AG08396 (cell line): ENCODE measurements at regions not wholly inside any gene's neighbourhood (a gene's known extent, or its start where the extent isn't known, plus 50 kb on each side); places are given as distances from the start of the nearest gene placed in this dataset.

Experiments used
- DNase-seq: peaks from one replicate; pipeline ENCODE4 v3.0.0; 2012; ENCODE audit warnings: low spot score, mixed read lengths

DNA sequence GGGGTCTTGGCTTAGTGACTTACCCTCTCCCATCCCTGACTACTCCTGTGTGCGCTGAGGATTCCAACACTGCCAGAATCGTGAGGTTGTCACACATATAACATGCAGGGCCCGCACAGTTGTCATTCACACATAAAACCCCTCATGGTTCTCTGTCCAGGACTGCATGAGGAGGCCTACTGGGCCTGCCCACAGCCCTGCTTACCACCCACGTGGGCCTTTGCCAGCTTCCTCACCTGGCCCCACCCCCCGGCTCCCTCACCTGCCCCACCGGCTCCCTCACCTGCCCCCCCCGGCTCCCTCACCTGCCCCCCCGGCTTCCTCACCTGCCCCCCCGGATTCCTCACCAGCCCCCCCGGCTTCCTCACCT, 197.2 kb downstream of the TEX29 start:
- DNase-seq = no peak

GRCh38 chr13:111518161-111518792, 197.8 kb downstream of the TEX29 start:
- no peak for DNase-seq

DNA sequence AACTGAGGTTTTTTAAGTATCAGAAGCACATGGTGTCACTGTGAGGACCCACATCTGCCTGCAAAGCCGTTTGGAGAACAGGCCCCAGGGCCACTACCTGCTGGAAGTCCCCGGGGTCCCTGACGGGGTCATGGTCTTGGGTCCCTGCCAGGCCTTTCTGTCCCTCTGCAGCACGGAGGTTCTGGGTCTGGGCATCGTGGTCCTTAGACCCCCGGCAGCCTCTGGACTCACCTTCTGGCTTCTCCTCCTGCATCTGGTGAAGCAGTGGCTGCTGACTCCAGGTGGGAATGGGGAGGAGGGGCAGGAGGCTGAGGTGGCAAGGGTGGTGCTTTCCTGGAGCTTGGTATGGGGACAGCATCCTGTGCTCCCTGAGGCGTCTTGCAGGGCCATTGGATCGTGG, 198.6 kb downstream of the TEX29 start:
- no peak for DNase-seq

DNA sequence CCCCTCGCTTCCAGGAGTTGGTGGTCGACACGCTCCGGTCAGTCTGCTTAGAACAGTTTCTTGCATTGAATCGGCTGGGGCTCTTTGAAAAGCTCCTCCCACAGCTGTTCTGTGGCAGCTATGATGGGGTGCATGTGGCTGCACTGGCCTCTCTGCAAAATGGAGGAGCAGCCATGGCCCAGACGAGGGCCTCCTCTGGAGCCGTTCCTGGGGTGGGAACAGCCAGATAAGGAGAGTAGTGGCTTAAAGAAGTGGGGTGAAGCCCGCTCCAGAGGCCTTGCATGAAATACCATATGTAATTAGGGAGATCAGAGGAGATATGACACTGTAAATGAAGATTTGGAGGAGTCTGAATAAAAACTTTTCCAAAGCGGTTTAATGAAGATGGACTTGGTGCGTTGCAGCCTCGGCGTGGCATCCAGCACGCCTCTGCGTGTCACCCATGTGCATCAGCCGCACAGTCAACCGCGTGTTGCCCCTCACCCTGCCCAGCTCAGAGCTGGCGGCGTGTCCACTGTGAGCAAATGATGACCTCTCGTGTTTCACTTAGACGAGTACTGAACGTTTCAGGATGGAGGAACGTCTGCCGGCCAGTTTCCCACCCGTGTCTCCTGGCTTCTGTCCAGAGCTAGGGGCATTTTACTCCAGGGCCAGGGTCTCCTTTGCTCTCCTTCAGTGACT, 199.2 kb downstream of the TEX29 start:
- no peak for DNase-seq

DNA sequence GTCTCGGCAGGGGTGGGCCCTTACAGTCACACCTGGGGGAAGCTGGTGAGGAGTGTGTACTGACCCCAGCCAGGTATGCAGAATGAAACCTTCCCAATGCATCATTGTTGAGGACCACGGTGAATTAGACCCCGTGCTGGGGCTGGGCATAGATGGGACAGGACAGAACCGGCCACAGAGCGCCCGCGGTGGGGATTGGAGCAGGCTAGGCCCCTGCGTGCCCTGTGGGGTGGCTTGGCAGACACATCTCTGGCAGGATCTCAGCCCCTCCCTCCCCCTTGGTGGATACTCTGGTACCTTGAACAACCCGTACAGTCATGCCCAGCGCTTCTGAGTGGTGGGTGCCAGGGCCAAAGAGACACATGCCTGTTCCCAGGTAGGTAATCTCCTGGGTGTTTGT, 200.6 kb downstream of the TEX29 start:
- no peak for DNase-seq

DNA sequence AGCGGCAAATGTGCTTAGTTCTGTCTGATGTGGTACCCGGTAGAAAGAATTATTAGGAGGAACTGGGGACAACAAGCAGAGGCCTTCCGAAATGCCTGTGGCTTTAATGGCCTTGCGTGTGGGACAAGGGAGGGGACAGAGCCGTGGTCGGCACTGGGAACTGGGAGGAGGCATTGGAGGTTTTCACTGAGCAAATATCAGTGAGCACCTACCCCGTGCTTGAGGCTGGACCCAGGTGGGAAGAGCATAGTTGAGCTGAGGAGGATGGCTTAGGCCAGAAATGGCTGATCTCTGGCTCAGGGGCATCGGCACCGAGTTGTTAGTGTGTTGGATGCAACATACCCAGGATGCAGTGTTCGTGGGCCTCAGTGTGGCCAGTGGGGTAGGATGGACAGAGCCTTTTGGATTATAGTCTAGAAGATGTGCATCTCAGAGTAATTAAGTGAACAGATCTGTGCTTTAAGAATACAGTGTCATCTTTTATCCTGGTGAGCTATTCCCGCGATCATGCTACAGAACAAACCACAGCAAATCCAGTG, 201.3 kb downstream of the TEX29 start:
- DNase-seq = no peak

GRCh38 chr13:111525320-111526118, 205.1 kb downstream of the TEX29 start:
- no peak for DNase-seq

- DNase-seq = no peak
These were observed 206.5 kb downstream of the TEX29 start for GRCh38 chr13:111526922-111527321.

GRCh38 chr13:111527614-111528229, 207.3 kb downstream of the TEX29 start:
- DNase-seq = no peak

DNA sequence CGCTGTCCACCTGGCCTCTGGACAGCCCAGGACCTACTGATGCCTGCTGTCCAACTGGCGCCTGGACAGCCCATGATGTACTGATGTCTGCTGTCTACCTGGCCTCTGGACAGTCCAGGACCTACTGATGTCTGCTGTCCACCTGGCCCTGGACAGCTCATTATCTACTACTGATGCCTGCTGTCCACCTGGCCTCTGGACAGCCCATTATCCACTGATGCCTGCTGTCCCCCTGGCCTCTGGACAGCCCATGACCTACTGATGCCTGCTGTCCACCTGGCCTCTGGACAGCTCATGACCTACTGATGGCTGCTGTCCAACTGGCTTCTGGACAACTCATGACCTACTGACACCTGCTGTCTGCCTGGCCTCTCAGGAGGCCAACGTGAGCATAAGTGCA, 208.1 kb downstream of the TEX29 start:
- no peak for DNase-seq

DNA sequence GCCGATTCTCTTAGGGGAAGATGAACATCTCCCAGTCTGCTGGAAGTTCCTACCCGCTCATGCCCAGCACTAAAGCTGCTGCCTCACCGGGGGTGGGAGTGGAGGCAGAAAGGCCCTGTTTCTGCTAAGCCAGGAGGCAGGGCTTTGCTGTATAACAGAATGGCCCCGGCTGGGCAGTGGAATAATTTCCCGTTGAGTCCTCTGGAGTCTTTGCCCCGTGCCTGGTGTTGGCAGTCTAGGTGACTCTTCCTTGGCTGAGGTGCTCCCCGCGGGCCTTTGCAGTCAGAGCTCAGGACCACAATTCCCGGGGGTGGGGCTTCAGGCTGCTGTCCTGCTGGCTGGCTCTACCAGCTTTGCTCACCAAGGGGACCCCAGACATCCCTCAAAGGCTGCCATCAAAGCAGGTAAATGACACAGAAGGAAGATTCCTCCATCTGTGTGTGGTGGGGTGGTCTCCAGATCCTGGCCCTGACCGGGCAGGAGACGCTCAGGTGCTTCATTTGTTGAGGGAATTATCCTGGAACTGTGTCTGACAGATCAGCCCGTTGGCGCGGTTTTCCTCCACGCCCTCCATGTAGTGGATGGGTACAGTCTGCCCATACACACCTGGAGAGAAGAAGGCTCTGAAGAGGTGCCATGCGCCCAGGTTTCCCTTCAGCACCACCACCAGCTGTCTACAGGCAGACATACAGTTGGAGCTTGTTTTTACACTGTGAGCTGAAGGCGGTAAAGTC, 209.9 kb downstream of the TEX29 start:
- no peak for DNase-seq

DNA sequence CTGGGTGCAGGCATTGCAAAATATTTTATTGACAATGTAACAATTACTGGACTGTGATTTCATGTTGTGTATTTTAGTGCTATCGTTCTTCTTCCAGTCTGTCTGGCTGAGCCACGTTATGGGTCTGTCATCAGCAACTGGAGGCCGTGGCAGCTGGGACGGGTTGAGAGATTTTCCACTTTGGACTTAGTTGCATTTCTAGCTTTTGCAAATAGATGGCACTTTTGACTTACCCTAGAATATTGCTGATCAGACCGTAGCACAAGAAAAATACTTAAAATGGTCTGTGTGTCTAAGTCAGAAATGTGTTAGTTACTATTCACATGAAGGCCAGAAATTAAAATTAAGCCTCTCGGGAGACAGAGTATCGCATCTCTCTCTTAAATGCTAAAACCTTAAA, 211.1 kb downstream of the TEX29 start:
- no peak for DNase-seq

- no peak for DNase-seq
These were observed 211.7 kb downstream of the TEX29 start for GRCh38 chr13:111532111-111532510.

DNA sequence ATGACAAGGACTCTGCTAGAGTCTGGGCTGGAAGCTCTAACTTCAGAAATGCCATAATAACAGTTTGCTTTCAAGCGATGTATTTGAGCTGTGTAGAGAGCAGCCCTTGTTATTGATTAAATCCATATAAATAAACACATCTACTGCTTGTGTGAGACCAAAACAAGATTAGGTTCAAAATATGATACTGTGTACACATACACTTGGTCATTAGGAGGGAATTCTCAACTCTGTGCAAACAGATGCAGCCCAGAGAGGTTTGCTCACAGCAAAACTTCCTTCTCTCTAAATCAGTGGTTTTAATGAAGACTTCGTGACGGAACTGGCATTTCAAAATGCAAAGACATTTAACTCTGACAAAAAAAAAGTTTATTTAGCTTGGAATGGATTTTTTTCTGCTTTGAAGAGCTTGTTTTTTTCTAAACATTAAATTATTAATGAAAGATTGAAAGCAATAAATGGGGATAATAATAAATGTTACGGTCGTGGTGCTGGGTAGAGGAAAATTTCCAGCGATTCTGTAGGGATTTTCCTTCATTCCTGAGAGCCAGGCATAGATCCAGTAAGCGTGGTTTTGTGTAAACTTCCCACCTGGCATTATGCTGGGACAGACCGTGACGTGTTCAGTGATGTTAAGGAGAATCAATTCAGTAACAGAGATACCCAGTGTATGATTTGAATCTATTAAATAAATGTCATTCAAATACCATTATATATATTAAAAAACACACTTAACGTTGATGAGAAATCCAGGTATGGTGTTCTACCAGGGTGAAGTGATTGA, 213.7 kb downstream of the TEX29 start:
- DNase-seq = no peak

DNA sequence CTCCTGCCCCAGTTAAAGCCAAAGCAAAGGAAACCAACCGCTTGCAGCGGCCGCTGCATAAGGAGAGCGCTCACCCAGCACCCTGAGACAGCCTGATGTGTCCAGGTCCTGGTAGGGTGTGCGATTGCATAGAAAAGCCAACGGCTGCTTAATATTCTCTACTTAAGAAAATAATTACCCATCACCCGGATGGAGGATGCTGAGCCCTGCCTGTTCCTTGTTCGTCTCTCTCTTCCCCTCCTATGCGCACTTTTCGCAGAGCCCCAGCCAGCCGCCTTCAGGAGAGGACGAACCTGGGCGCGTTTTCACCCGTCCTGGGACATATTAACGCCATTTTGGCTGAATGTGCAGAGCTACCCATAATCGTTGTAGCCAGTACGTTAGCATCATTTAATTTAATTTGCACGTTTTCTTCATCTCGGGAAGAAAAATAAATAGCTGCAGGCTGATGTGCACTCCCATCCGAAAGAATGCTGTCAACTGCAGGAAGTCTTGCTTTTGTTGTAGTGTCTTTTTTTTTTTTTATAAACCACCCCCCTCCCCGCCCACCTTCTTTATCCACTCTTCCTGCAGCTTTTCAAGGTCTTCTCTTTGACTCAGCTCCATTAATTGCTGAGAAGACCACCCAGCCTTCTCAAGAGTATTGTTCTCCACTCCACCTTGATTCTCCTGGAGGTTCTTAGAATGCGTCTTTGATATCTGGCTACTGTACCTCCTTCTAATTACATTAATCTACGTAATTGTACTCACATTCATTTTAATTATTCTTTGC, 214.5 kb downstream of the TEX29 start:
- DNase-seq = no peak

- no peak for DNase-seq
These were observed 215.0 kb downstream of the TEX29 start for GRCh38 chr13:111535523-111535811.

DNA sequence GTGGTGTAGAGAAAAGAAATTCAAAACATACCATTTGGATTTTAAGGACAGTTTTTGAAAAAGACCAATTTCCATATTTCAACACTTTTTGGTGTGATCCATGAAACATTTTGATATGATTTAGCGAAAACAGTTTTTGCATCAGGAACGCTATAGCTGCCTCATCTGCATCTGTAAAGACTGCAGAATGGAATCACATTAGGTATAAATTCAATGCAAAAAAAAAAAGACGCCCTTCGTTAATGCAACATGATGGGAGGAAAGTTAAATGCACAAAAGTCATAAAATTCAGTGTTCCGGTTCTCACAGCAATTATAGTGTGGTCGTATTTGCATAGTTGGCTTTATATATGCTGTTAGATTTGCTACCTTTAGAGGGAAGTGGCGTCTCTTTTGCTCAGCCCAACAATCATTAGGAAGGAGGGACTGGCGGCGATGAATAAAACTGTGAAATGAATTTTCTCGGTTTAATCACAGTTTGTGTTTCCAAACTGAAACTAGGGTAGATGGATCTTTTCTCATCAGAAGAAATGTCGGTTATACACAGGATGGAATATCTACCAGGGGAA, 215.7 kb downstream of the TEX29 start:
- no peak for DNase-seq

- DNase-seq = no peak
These were observed 216.8 kb downstream of the TEX29 start for GRCh38 chr13:111537115-111537728.

DNA sequence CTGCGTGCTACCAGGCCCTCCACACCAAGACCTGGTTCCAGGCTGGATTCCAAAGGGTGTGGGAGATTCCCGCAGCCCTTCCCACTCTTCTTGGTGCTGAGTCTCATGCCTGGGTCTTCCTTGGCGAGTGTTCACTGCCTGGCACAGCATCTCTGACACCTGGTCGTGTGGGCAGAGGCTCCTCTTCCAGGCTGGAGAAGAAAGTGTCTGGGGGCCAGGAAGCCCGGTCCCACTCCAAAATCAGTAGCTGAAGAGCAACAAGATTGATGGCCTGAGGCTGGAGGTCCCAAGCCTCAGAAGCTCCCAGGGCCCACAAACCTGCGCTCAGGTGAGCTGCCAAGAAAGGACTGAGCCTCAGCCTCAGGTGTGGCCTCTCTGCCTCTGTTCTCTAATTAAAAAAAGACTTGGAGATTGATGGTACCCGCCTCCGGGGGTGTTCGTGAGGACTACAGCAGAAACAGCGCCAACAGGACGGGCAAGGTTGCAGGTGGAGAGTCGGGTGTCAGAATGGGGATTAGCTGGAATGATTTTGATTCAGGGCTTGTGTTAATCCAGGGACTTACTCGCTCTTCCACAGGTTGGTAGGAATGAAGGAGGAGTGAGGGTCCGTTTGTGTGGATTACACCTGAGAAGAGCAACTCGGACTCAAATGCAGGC, 217.5 kb downstream of the TEX29 start:
- DNase-seq = no peak
